B cell (primary cell): ENCODE measurements at regions not wholly inside any gene's neighbourhood (a gene's known extent, or its start where the extent isn't known, plus 50 kb on each side); places are given as distances from the start of the nearest gene placed in this dataset.

ENCODE experiments used
- ATAC-seq: fragments of 200-7000 bp; cut with Tn5 transposase; one replicate; pipeline ENCODE4 v1.10.0; 2021; ENCODE audit warnings: low read depth, mild to moderate bottlenecking, moderate number of reproducible peaks, moderate library complexity
- CTCF ChIA-PET: fragments of 350-600 bp; sonication (Branson Sonifier 250); formaldehyde crosslinking; loops from one replicate; lab custom pipeline; 2021; ENCODE audit warnings: antibody characterized with exemption, inconsistent platforms; lab: Charles Lee
- POLR2A ChIA-PET: fragments of 350-600 bp; sonication (Branson Sonifier 250); formaldehyde crosslinking; loops from one replicate; lab custom pipeline; 2021; ENCODE audit warnings: antibody characterized with exemption; lab: Charles Lee
- DNase-seq: peaks from one replicate; pipeline ENCODE4 v3.0.0; 2013
- H2AFZ ChIP-seq: 2 replicates; pipeline ENCODE4 v1.6.1; 2012; ENCODE audit warnings: mild to moderate bottlenecking, low read depth, low read length; ENCODE audit not compliant: insufficient read depth, poor library complexity, severe bottlenecking
- H3K27ac ChIP-seq, 2 donors: 1 replicate in 1 of 2; 2 replicates in 1 of 2; pipeline ENCODE4 v1.5.1; 2012 to 2013; ENCODE audit warnings: low read length in 2 of 2, mild to moderate bottlenecking in 2 of 2, moderate library complexity in 1 of 2
- H3K27me3 ChIP-seq, 4 experiments: fragments of 200-600 bp in 1 of 4; sonication (generic) in 1 of 4; replicated peaks in 1 of 4; 1 replicate in 2 of 4; 2 replicates in 2 of 4; pipeline versions ENCODE4 v1.6.1 to v1.7.0; 2013 to 2016; ENCODE audit warnings: low read length in 3 of 4, mild to moderate bottlenecking in 2 of 4, mixed read lengths in 1 of 4, moderate library complexity in 1 of 4; ENCODE audit not compliant: insufficient read depth in 4 of 4, control insufficient read depth in 3 of 4; ENCODE audit errors: control extremely low read depth in 1 of 4
- H3K36me3 ChIP-seq, 2 experiments: replicated peaks in 1 of 2; 1 replicate in 1 of 2; 2 replicates in 1 of 2; pipeline versions ENCODE4 v1.6.1 to v1.7.1; 2013; ENCODE audit warnings: low read length in 1 of 2; ENCODE audit not compliant: insufficient read depth in 2 of 2, control insufficient read depth in 1 of 2; ENCODE audit errors: control extremely low read depth in 1 of 2, extremely low read depth in 1 of 2
- H3K4me1 ChIP-seq, 2 donors: fragments of 200-600 bp in 1 of 2; sonication (generic) in 1 of 2; 1 replicate in 1 of 2; 2 replicates in 1 of 2; pipeline versions ENCODE4 v1.5.1 to v1.6.1; 2013 to 2017; ENCODE audit warnings: low read length in 2 of 2; ENCODE audit not compliant: control insufficient read depth in 2 of 2, insufficient read depth in 2 of 2
- H3K4me2 ChIP-seq: replicated peaks from 2 replicates; pipeline ENCODE3; 2012; ENCODE audit warnings: mild to moderate bottlenecking, low read depth, low read length; ENCODE audit not compliant: poor library complexity, severe bottlenecking
- H3K4me3 ChIP-seq, 5 experiments: fragments of 200-600 bp in 1 of 5; sonication (generic) in 1 of 5; 1 replicate in 3 of 5; 2 replicates in 2 of 5; pipeline versions ENCODE4 v1.5.1 to v1.7.0; 2011 to 2016; ENCODE audit warnings: low read length in 4 of 5, mild to moderate bottlenecking in 4 of 5, low read depth in 2 of 5, control low read depth in 1 of 5, moderate library complexity in 1 of 5; ENCODE audit not compliant: insufficient read depth in 1 of 5; ENCODE audit errors: control extremely low read depth in 1 of 5, extremely low read depth in 1 of 5
- H3K79me2 ChIP-seq: fragments of 200-600 bp; sonication (generic); one replicate; pipeline ENCODE4 v1.6.0; 2016; ENCODE audit warnings: low read length; ENCODE audit not compliant: control insufficient read depth, insufficient read depth
- H3K9ac ChIP-seq: fragments of 200-600 bp; sonication (generic); 2 replicates; pipeline ENCODE4 v1.6.1; 2017; ENCODE audit warnings: mild to moderate bottlenecking, low read length, moderate library complexity
- H3K9me3 ChIP-seq, 3 donors: one replicate each; pipeline versions ENCODE4 v1.6.1 to v1.7.1; 2013; ENCODE audit warnings: low read length in 2 of 3; ENCODE audit not compliant: control insufficient read depth in 2 of 3, insufficient read depth in 1 of 3; ENCODE audit errors: control extremely low read depth in 1 of 3
- H4K20me1 ChIP-seq: 2 replicates; pipeline ENCODE4 v1.6.0; 2012; ENCODE audit warnings: mild to moderate bottlenecking, low read length; ENCODE audit not compliant: insufficient read depth, control insufficient read depth, poor library complexity, severe bottlenecking
- H3K27ac Mint-ChIP-seq: one replicate; pipeline ENCODE4 v1.8.0; 2021; ENCODE audit warnings: mixed read lengths
- H3K27me3 Mint-ChIP-seq: one replicate; pipeline ENCODE4 v1.8.0; 2021; ENCODE audit warnings: mixed read lengths
- H3K4me1 Mint-ChIP-seq: one replicate; pipeline ENCODE4 v1.8.0; 2021; ENCODE audit warnings: mixed read lengths
- H3K4me3 Mint-ChIP-seq: one replicate; pipeline ENCODE4 v1.8.0; 2021; ENCODE audit warnings: mixed read lengths
- H3K9me3 Mint-ChIP-seq: one replicate; pipeline ENCODE4 v1.8.0; 2022; ENCODE audit warnings: mixed read lengths; ENCODE audit not compliant: insufficient read depth
- CTCF ChIP-seq: fragments of 200-600 bp; IDR thresholded peaks from one replicate; pipeline ENCODE4 v1.8.0; 2022; ENCODE audit warnings: antibody characterized with exemption, mild to moderate bottlenecking
- EZH2 ChIP-seq: IDR thresholded peaks from 2 replicates; pipeline ENCODE4 v1.6.1; 2012; ENCODE audit warnings: borderline replicate concordance, low read depth, mild to moderate bottlenecking, moderate library complexity, low read length; ENCODE audit not compliant: insufficient read depth, poor library complexity, severe bottlenecking
- WGBS: methylation state at CpG from one replicate; pipeline ENCODE4 v1.1.5; 2013; ENCODE audit warnings: missing lambda C conversion rate; ENCODE audit not compliant: insufficient coverage; 5-methylcytosine and 5-hydroxymethylcytosine counted together
- intact Hi-C: fragments of 100-400 bp; cut with micrococcal nuclease; formaldehyde crosslinking; loops from one replicate; pipeline ENCODE4 v1.10.0; 2022

- no peak overlapping the region for H3K4me2 ChIP-seq
- no peaks in the 10 kb centered on the region for H3K4me1 ChIP-seq
- no peaks in the 10 kb centered on the region for H3K9me3 ChIP-seq
- DNase-seq (no peak), ATAC-seq (no peak)
- CTCF ChIA-PET, result no interaction called here
- H3K79me2 ChIP-seq, result no peaks in the 10 kb centered on the region
- H4K20me1 ChIP-seq, result no peaks in the 10 kb centered on the region
- Mint-ChIP-seq H3K9me3 (no peaks in the 10 kb centered on the region), H3K4me1 (no peaks in the 10 kb centered on the region), H3K4me3 (no peak overlapping the region), H3K27me3 (peaks cover 9% of the 10 kb centered on the region), H3K27ac (no peak overlapping the region)
- no peak overlapping the region for H2AFZ ChIP-seq
- intact Hi-C loops, result no loop called here
- 95% methylated on average over 12 of the region's 15 CpGs for WGBS
- no peak overlapping the region for H3K9ac ChIP-seq
- no peak overlapping the region for H3K27ac ChIP-seq
- TF ChIP-seq CTCF, result no peak
- TF ChIP-seq EZH2, result no peak
- POLR2A ChIA-PET, result interaction anchor here (0.5 kb wide), 1 partner anchor 1448 kb away, joined by 6 read pairs; no protein-coding TSS in a partner anchor
- peaks cover 0 to 3% (median 0%) of the 10 kb centered on the region in 4 experiments for H3K27me3 ChIP-seq
- H3K36me3 ChIP-seq, result no peaks in the 10 kb centered on the region
- H3K4me3 ChIP-seq, result no peak overlapping the region
Observed at GRCh38 chr6:167764713-167765479, 61.8 kb upstream of the AFDN start.

- Mint-ChIP-seq H3K4me1 (no peaks in the 10 kb centered on the region), H3K9me3 (no peaks in the 10 kb centered on the region), H3K27me3 (peaks cover 20% of the 10 kb centered on the region), H3K27ac (no peak overlapping the region), H3K4me3 (no peak overlapping the region)
- no peaks in the 10 kb centered on the region for H3K36me3 ChIP-seq
- no peak overlapping the region for H3K27ac ChIP-seq
- intact Hi-C loops, result no loop called here
- ChIA-PET POLR2A (no interaction called here), CTCF (no interaction called here)
- H3K4me3 ChIP-seq, result no peak overlapping the region
- TF ChIP-seq EZH2 (no peak), CTCF (no peak)
- H3K4me1 ChIP-seq, result no peaks in the 10 kb centered on the region
- no peaks in the 10 kb centered on the region for H3K79me2 ChIP-seq
- H3K4me2 ChIP-seq, result no peak overlapping the region
- no peak overlapping the region for H2AFZ ChIP-seq
- no peak for ATAC-seq
- H4K20me1 ChIP-seq, result no peaks in the 10 kb centered on the region
- H3K27me3 ChIP-seq, result peaks cover 0 to 3% (median 0%) of the 10 kb centered on the region in 4 experiments
- no peaks in the 10 kb centered on the region for H3K9me3 ChIP-seq
- 88% methylated on average over 29 of the region's 29 CpGs for WGBS
- no peak for DNase-seq
- no peak overlapping the region for H3K9ac ChIP-seq
Observed at GRCh38 chr6:167766986-167767714, 59.6 kb upstream of the AFDN start.
